HG02840 (cell line): ENCODE measurements at regions not wholly inside any gene's neighbourhood (a gene's known extent, or its start where the extent isn't known, plus 50 kb on each side); places are given as distances from the start of the nearest gene placed in this dataset.
"Not testable (repeated sequence)": the region's sequence is repeated elsewhere in the genome, so short reads cannot be mapped to it uniquely, and the experiment has no call there.

ENCODE experiments used
- ATAC-seq: cut with Tn5 transposase; IDR thresholded peaks from one replicate; pipeline ENCODE4 v1.9.1; 2021; ENCODE audit warnings: mild to moderate bottlenecking, moderate library complexity, moderate number of reproducible peaks; ENCODE audit not compliant: unreplicated experiment, low FRiP score

DNA sequence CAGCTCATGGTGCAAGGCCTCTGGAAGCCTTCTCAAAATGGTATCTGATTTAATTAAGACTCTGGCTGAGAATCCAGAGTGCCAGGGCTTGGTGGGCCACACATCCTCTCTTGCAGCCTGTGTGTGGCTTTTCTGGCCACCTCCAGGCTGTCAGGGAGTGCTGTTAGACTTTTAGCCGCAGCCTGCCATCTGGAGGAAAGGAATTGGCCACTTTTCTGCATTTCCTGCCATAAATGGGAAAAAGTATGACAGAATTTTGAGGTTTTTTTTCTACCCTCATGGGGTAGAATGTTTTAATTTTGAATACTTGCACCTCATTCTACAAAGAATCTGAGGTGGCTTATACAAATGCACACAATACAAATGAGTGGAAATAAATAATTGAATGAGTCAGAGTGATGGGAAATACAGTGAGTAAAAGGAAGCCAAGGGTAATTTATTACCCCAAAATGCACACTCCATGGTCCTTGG lies 218.4 kb downstream of the ADAMTS15 start:
- no peak for ATAC-seq

DNA sequence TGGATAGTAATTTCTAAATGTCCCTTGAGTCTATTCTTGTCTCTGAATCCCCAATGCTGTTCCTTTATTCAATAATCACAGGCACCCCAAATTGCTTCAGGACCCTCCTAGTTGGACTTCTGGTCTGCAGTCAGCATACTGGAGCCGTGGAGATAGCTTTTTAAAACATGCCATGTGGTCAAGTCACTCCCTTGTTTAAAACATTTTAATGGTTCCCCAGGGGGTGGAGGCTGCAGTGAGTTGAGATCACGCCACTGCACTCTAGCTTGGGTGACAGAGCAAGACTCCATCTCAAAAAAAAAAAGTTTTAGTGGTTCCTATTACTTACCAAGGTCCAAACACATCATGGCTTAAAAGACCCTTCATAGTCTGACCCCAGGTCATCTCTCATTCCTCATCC lies 220.3 kb downstream of the ADAMTS15 start:
- ATAC-seq, result no peak

DNA sequence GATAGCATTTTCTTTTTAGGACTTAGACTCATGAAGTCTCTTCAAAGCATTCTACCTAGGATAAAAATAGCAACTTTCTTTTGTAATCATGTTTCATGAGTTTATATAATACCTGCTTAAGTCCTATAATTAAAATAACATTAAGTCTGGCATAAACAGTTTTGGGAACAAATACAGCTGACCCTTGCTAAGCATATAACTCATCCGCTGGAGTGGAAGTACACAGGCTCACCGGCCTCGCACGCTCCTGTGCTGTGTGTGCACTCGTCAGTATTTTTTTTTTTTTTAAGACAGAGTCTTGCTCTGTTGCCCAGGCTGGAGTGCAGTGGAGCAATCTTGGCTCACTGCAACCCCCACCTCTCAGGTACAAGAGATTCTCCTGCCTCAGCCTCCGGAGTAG lies 221.8 kb downstream of the ADAMTS15 start:
- no peak for ATAC-seq

GRCh38 chr11:130671801-130672700 lies 223.6 kb downstream of the ADAMTS15 start:
- no peak for ATAC-seq

DNA sequence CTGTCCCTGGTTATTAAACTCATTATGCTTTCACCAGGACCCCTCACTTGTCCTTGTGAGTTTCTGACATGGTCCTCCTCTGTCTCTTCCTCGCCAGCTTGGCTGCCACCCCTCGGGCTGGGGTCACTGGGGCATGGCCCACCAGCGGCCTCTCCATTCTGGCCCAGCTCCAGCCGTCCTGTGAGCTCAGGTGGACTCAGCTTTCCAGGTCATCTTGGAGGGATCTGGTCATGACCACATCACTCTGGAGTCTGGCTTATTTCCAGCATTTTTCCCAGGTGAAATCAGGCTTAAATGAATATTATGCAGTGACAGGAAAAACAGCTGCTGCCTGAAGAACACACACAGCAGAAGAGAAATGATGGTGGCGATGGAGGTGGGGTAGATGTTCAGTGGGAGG lies 224.5 kb downstream of the ADAMTS15 start:
- no peak for ATAC-seq

DNA sequence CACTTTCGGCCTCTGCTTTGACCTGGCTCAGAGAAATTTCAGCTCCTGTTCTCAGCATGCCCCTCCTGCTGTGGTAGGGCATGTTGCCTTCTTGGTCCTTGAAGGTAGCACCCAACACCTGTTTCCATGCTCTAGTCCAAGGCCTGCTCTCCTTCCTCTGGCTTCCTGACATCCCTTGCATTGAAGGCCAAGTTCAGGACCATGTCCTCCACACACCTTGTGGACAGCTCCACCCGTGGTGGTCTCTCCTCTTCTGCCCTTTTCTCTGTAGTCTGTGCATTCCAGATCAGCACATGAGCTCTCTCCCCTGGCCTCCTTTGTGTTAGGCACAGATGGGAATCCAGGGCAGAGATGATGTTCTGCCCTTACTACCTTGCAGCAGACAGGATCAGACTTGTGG lies 225.3 kb downstream of the ADAMTS15 start:
- ATAC-seq, result no peak

DNA sequence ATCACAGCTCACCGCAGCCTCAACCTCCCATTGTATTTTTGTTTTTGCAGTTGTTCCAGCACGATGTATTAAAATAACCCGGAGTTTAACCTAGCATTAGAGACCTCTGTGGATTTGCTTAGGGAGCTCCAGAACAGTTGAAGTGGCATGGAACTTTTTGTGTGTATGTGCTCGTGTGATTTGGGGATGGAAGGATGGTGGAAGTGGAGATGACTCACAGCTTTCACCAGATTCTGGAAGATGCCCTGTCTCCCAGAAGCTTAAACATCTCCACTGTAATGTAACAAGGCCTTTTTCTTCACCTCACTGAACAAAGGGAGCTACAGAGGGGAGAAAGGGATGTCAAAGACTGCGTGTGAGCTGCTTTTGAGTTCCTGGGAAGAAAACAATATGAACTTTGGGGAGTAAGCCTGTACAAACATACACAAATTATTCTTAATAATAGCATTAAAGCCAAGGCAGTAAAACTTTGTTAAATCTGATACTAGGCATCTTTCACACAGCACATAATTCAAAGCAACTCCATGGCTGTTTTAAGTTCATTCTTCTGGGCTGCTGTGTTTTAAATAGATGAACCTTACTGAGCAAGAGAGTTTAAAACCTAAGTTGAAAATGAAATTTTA lies 226.4 kb downstream of the ADAMTS15 start:
- ATAC-seq, result no peak

- no peak for ATAC-seq
Measured at GRCh38 chr11:130675371-130675821, 227.0 kb downstream of the ADAMTS15 start.

DNA sequence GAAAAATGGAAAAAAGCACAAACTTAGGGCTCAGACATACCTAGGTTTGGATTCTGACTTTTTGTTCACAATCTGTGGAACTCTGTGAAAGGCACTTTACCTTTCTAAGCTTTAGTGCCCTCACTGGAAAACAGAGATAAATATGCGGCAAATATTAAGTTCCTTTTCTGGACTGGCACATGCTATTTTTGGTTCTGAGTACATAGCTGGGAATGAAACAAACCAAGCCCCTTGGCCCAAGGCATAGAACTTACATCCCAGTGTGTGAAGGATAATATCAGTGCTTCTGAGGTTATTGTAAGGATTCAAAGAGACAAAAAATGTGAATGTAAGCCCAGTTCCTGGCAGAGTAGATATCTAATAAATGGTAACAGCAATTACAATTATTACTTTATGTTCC lies 227.5 kb downstream of the ADAMTS15 start:
- no peak for ATAC-seq

DNA sequence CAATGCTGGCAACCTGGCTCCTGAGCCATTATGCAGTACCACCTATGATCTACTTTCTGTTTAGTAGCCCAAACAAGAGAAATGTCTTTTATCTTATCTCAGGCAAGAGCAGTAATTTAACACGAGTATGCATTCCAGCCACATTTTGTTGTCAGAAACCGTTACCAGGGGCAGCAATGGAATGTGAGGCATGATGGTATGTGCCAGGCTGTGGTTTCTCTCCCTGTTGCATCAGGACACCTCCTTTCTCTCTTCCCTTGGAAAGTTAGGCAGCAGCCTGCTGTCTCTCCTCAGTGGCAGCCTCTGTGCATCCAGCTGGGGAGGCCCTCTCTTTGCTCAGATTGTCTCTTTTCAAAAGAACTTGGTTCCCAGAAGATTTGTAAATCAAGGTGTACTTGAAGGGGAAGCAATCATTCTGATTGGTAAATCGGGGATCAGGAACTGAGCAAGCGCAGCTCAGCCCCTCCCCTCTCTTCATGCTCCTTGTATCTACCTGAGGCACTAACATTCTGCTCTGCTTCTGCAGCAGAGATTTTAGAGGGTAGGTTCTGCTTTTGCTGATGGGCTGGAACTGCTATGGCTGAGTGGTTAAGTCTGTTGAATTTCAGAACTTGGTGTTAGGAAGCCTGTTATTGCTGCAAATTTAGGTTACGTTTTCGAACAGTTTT lies 229.2 kb downstream of the ADAMTS15 start:
- ATAC-seq, result no peak

GRCh38 chr11:130679247-130679646 lies 230.8 kb downstream of the ADAMTS15 start:
- ATAC-seq, result no peak

GRCh38 chr11:130682471-130682870 lies 233.8 kb downstream of the SNX19 start:
- ATAC-seq, result not testable (repeated sequence)

GRCh38 chr11:130689222-130689908 lies 226.9 kb downstream of the SNX19 start:
- no peak for ATAC-seq

GRCh38 chr11:130691581-130691980 lies 224.7 kb downstream of the SNX19 start:
- no peak for ATAC-seq

DNA sequence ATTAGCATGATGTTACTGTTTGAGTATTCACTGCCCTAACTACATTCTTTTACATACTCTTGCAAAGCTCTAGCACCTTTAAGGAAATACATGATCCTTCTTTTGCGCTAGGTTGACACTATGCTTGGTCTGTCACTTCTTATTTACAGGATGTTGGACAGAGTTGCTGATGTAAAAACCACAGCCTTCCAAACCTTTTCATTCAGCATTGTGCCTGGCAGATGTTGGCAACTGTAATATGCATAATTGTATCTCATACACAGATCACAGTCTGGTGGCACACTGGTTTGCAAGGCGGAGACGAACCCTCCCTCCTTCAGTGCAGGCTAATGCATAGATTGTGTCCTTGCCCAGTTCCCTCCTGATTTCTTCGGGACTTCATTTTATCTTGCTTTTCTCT lies 224.1 kb downstream of the SNX19 start:
- ATAC-seq, result no peak

GRCh38 chr11:130693543-130693942 lies 222.7 kb downstream of the SNX19 start:
- ATAC-seq, result no peak

- no peak for ATAC-seq
Measured at GRCh38 chr11:130694488-130695045, 221.7 kb downstream of the SNX19 start.

- no peak for ATAC-seq
Measured at GRCh38 chr11:130698174-130698573, 218.1 kb downstream of the SNX19 start.

DNA sequence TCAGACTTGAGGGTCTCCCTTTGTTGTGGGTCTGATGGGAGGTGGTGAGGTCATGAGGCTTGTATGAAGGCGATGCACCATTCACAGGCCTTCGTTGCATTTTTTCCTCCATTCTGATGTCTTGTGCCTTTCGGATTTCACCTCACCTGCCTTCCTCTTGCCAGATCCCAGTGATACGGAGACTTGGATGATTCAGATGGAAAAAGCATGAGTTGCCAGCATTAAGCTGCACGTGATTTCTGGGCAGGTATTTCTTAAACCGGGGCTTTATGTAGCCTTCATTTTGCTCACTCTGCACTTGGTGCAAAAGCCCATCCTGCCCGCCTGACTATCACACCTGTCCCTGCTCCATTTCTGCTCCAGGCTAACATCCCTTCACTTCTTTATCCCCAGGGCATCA lies 216.7 kb downstream of the SNX19 start:
- ATAC-seq, result no peak

- ATAC-seq, result no peak
Measured at GRCh38 chr11:130700092-130700491, 216.2 kb downstream of the SNX19 start.
